MM.1S (cell line): ENCODE measurements at regions not wholly inside any gene's neighbourhood (a gene's known extent, or its start where the extent isn't known, plus 50 kb on each side); places are given as distances from the start of the nearest gene placed in this dataset.

Source experiments
- EZH2phosphoT487 ChIP-seq: fragments of 300-600 bp; sonication (generic); IDR thresholded peaks from 2 replicates; pipeline ENCODE4 v1.6.1; 2018; ENCODE audit warnings: antibody characterized with exemption, low read length
- TF ChIP-seq, protein P1 (sequence below): fragments of 300-600 bp; sonication (generic); IDR thresholded peaks from 2 replicates; pipeline ENCODE4 v1.5.1; 2016; ENCODE audit warnings: antibody characterized with exemption, low read length, mixed read lengths

DNA sequence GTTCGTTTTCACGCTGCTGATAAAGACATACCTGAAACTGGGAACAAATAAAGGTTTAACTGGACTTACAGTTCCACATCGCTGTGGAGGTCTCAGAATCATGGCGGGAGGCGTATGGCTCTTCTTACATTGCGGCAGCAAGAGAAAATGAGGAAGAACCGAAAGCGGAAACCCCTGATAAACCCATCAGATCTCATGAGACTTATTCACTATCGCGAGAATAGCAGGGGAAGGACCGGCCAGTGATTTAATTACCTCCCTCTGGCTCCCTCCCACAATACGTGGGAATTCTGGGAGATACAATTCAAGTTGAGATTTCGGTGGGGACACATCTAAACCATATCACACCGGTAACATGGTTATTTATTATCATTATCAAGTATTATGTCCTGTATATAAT lies 2204.5 kb downstream of the ARAP2 start:
- TF ChIP-seq EZH2phosphoT487: no peak
- TF ChIP-seq, protein P1, sequence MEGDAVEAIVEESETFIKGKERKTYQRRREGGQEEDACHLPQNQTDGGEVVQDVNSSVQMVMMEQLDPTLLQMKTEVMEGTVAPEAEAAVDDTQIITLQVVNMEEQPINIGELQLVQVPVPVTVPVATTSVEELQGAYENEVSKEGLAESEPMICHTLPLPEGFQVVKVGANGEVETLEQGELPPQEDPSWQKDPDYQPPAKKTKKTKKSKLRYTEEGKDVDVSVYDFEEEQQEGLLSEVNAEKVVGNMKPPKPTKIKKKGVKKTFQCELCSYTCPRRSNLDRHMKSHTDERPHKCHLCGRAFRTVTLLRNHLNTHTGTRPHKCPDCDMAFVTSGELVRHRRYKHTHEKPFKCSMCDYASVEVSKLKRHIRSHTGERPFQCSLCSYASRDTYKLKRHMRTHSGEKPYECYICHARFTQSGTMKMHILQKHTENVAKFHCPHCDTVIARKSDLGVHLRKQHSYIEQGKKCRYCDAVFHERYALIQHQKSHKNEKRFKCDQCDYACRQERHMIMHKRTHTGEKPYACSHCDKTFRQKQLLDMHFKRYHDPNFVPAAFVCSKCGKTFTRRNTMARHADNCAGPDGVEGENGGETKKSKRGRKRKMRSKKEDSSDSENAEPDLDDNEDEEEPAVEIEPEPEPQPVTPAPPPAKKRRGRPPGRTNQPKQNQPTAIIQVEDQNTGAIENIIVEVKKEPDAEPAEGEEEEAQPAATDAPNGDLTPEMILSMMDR: no peak
